SIG-M5 (cell line): ENCODE measurements at regions not wholly inside any gene's neighbourhood (a gene's known extent, or its start where the extent isn't known, plus 50 kb on each side); places are given as distances from the start of the nearest gene placed in this dataset.

Source experiments
- DNase-seq: peaks from one replicate; lab custom pipeline; 2025; lab: John Stamatoyannopoulos, UW

DNA sequence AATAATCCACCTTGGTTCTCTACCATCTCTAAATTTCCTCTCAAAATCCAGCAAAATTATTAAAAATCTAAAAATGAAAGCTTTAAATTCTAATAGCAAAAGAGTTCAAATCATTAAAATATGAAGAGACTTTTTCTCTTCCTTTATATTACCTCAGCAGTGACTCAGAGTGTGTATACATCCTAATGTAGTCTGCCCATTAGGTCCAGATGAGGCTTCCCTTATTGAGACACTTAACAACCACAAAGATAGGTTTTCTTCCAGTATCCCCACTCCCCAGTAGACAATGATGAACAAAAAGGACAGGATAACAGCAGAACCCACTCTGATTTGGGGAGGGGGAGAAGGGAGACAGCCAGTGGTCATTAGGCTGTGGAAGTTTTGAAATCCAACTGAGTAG, 61.5 kb upstream of the DCBLD2 start:
- DNase-seq, result no peak

DNA sequence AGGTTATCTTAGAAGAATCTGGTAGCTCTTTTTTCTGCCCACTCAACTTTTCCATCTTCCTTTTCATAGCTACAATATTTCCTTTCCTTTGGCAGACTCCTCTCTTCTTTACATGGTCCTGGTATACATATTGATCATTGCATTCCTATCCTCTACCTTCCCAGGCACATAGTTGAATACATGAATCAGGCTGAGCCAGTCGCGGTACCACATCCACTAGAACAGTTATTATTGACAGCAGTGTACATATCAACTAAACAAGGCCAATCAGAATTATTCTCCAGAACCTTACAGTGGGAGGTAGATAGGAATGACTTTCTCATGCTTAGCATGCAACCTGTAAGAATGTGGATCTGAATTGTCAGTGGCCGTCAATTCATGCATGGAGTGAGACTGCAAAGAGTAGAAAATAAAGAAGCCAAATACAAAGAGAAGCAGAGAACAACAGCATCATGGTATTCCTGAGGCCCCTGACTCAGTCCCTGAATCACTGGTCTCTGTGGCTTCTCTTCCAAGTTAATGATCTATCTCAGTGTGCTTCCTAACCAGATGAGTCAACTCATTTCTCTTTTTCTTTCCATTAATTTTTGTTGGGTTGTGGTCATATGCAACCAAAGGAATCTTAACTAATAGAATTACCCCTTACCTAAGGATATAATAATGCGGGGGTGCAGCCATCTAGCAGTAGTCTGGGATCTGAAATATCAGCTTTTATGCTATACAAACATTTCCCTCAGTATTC, 60.9 kb upstream of the DCBLD2 start:
- DNase-seq, result no peak

DNA sequence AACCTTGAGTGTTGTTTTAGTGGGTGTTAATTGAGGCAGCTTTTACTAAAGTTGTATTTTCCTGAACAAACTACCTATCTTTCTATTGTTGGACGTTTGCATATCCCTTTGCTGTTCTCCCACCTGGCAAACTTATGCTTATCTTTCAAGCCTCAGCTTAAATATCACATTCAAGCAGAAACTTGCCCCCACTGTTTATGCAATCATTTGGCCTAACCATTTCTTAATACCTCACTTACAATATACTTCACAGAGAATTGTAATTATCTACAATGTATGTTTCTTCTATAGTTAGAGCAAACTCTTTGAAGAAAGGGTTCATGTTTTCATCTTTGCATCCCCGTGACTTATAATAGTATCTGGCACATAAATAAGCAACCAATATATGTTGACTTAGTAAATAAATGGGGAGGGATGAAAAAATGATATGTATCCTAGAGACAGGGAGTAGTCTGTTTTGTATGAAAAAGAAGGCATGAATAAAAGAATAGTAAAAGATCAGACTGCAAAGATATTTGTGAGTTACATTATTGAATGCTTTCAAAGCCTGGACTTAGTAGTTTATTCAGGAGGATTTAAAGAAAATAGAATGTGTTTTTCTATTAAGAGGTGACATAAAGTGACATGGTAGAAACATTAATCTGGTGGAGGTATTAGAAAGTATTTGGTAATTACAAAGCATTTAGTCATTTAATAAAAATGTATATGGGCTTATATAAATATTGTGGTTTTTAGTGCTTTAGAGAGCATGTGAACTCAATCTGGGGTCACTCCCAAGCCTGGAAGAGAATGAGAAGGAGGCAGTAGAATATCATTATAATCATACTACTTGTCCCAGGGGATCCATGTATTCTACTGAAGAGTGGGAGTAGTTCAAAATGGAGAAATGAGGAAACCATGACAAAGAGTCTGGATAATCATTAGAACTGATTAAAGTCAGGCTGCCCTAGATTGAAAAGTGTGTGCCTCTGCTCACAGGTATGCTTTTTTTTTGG, 60.0 kb upstream of the DCBLD2 start:
- no peak for DNase-seq

DNA sequence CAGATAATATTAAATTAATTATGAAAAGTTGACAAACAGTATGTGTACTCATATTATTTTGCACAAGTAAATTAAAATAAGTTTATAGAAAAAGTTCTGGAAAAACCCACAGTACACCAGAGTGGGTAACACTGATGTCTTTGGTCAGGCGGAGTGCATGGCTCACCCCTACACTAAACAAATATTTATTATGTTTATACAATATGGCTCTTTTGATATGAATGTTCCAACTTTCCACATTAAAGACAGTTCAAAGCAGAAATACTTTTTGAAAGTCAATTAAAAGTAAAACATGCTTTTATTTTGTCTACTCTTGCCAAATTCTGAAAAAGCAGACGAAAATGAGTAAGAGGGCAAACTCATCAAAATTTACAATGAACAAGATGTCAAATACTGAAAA, 56.2 kb upstream of the DCBLD2 start:
- no peak for DNase-seq

DNA sequence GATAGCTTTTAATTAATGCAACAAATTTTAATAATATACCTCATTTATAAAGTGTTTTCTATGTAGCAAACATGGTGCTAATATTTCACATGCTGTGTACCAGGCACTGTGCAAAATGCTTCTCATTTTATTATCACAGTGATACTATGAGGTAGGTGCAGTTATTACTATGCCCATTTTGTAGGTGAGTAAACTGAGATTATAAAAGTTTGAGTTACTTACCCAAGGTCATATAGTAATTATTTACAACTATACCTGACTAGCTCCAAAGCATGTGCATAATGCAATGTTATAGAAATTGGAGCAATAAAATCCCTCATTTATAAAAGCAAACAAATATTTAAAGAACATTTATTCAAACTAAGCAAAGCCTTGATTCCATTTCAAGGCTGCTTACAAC, 54.5 kb upstream of the DCBLD2 start:
- no peak for DNase-seq

DNA sequence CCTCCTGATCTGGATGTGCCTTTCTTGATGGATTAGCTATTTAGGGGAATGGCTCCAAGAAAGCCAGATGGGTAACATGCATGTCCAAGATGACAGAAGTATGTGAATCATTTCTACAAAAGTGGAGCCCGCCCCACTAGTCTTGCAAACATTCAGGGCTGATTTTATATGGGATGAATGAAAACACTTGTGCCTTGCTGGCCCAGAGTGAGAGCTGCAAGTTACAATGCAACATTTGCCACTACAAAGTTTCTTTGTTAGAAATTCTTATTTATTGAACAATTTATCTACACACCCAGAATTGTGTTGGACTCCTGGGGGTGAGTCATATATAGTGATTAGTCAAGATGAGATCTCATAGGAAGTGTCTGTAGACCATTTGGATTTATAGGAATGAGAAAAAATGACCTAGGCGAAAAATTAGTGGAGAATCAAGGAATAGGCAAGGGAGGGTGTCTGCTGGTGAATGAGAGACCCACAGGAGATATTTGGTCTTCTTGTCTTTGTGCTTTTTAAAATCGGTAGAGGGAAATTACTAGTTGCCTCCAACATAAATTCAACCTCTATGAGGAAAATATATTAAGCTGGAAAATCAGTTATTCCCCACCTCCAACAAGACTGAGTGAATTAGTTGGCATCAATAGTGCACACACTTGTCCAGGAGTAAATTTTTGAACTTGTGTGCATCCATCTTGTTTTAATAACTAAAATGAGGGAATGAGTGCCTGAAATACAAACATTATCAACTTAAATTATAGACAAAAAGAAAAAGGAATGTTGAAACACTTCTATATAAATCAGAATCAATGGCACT, 53.5 kb upstream of the DCBLD2 start:
- DNase-seq, result no peak

DNA sequence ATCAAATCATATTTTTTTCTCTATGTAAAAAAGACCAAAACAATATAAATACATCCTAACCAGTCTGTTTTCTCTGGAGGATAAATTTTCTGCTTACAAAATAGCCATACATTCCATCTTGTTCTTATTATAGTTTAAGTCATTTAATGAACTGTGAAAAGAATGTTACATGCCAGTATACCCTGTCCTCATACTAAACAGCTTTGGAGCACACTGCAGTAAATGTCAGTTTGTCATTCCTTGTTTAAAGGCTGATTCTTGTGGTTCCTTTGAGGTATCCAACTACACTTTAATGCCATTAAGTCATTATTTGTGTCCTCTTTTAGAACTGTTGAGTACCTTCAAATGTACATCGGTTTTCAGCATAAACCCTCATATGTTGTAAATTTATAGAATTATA, 52.7 kb upstream of the DCBLD2 start:
- no peak for DNase-seq

DNA sequence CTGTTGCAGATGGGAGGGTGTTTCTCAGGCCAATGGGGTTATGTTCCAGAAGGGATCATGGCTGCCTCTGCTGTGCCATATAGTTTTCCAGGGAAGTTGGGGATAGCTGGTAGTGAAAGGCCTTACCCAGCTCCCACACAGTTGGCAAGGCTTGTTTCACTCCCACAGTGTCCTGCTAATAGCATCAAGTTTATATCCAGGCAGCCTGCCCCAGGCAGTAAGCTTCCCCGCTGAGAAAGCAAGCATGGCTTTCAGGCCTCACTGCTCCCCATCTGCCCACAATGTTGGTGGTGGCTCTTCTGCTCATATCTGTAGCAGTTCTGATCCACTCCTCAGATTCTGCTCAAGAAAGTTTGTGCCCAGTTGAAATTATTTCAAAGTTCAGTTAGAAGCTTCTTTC, 50.9 kb upstream of the DCBLD2 start:
- no peak for DNase-seq
